HG03575 (cell line): ENCODE measurements at regions not wholly inside any gene's neighbourhood (a gene's known extent, or its start where the extent isn't known, plus 50 kb on each side); places are given as distances from the start of the nearest gene placed in this dataset.
"Not testable (repeated sequence)": the region's sequence is repeated elsewhere in the genome, so short reads cannot be mapped to it uniquely, and the experiment has no call there.

Source experiments
- ATAC-seq: cut with Tn5 transposase; IDR thresholded peaks from one replicate; pipeline ENCODE4 v1.9.1; 2021; ENCODE audit not compliant: unreplicated experiment, insufficient number of reproducible peaks, low FRiP score; ENCODE audit errors: extremely low read depth

- ATAC-seq: no peak
Measured at GRCh38 chr6:6998194-6998569, 109.6 kb upstream of the RREB1 start.

GRCh38 chr6:7000825-7001777, 106.7 kb upstream of the RREB1 start:
- ATAC-seq: no peak

- ATAC-seq: no peak
Measured at GRCh38 chr6:7003041-7003440, 104.7 kb upstream of the RREB1 start.

- ATAC-seq: no peak
Measured at GRCh38 chr6:7004581-7005297, 103.0 kb upstream of the RREB1 start.

- no peak for ATAC-seq
Measured at GRCh38 chr6:7006515-7007191, 101.1 kb upstream of the RREB1 start.

GRCh38 chr6:7008451-7008988, 99.2 kb upstream of the RREB1 start:
- no peak for ATAC-seq

GRCh38 chr6:7016226-7016625, 91.5 kb upstream of the RREB1 start:
- no peak for ATAC-seq

- ATAC-seq: no peak
Measured at GRCh38 chr6:7021301-7021700, 86.5 kb upstream of the RREB1 start.

- ATAC-seq: no peak
Measured at GRCh38 chr6:7025861-7026260, 81.9 kb upstream of the RREB1 start.

GRCh38 chr6:7028963-7029362, 78.8 kb upstream of the RREB1 start:
- ATAC-seq: not testable (repeated sequence)

GRCh38 chr6:7030968-7031367, 76.8 kb upstream of the RREB1 start:
- not testable (repeated sequence) for ATAC-seq

- ATAC-seq: no peak
Measured at GRCh38 chr6:7033202-7033601, 74.6 kb upstream of the RREB1 start.

- ATAC-seq: no peak
Measured at GRCh38 chr6:7034055-7034454, 73.7 kb upstream of the RREB1 start.

- no peak for ATAC-seq
Measured at GRCh38 chr6:7035837-7036249, 71.9 kb upstream of the RREB1 start.

- peak; percentile 74 for ATAC-seq
Measured at GRCh38 chr6:7041511-7042026, 66.2 kb upstream of the RREB1 start.

GRCh38 chr6:7042056-7042653, 65.6 kb upstream of the RREB1 start:
- ATAC-seq: no peak

- no peak for ATAC-seq
Measured at GRCh38 chr6:7042654-7043545, 64.9 kb upstream of the RREB1 start.

GRCh38 chr6:7045331-7045730, 62.4 kb upstream of the RREB1 start:
- no peak for ATAC-seq
